GM15510 (cell line): ENCODE measurements at regions not wholly inside any gene's neighbourhood (a gene's known extent, or its start where the extent isn't known, plus 50 kb on each side); places are given as distances from the start of the nearest gene placed in this dataset.

ENCODE experiments used
- POLR2A ChIP-seq: IDR thresholded peaks from 3 replicates; pipeline ENCODE4 v1.6.1; 2011; ENCODE audit warnings: borderline replicate concordance; ENCODE audit not compliant: insufficient read length; ENCODE audit errors: extremely low read depth

- no peak for TF ChIP-seq POLR2A
Observed at GRCh38 chr9:89883401-89884341, 278.9 kb downstream of the GADD45G start.

- TF ChIP-seq POLR2A, result no peak
Observed at GRCh38 chr9:89884356-89885083, 279.7 kb downstream of the GADD45G start.

- TF ChIP-seq POLR2A, result no peak
Observed at GRCh38 chr9:89885156-89885555, 280.3 kb downstream of the GADD45G start.

- TF ChIP-seq POLR2A, result no peak
Observed at GRCh38 chr9:89886281-89886700, 281.5 kb downstream of the GADD45G start.

- TF ChIP-seq POLR2A, result no peak
Observed at GRCh38 chr9:89887286-89887685, 282.5 kb downstream of the GADD45G start.

- TF ChIP-seq POLR2A, result no peak
Observed at GRCh38 chr9:89888233-89888632, 283.4 kb downstream of the GADD45G start.

GRCh38 chr9:89888677-89889076 lies 283.9 kb downstream of the GADD45G start:
- no peak for TF ChIP-seq POLR2A

GRCh38 chr9:89889865-89890264 lies 285.1 kb downstream of the GADD45G start:
- TF ChIP-seq POLR2A, result no peak

- no peak for TF ChIP-seq POLR2A
Observed at GRCh38 chr9:89890326-89890980, 285.6 kb downstream of the GADD45G start.

GRCh38 chr9:89891221-89891590 lies 286.4 kb downstream of the GADD45G start:
- TF ChIP-seq POLR2A, result no peak

GRCh38 chr9:89891591-89892304 lies 286.9 kb downstream of the GADD45G start:
- no peak for TF ChIP-seq POLR2A

GRCh38 chr9:89892920-89893319 lies 288.1 kb downstream of the GADD45G start:
- no peak for TF ChIP-seq POLR2A

GRCh38 chr9:89893886-89894285 lies 289.1 kb downstream of the GADD45G start:
- TF ChIP-seq POLR2A, result no peak

- TF ChIP-seq POLR2A, result no peak
Observed at GRCh38 chr9:89896806-89897340, 292.1 kb downstream of the GADD45G start.
